B cell (primary cell): ENCODE measurements at regions not wholly inside any gene's neighbourhood (a gene's known extent, or its start where the extent isn't known, plus 50 kb on each side); places are given as distances from the start of the nearest gene placed in this dataset.

Experiments used
- ATAC-seq: fragments of 200-7000 bp; cut with Tn5 transposase; one replicate; pipeline ENCODE4 v1.10.0; 2021; ENCODE audit warnings: low read depth, mild to moderate bottlenecking, moderate number of reproducible peaks, moderate library complexity
- CTCF ChIA-PET: fragments of 350-600 bp; sonication (Branson Sonifier 250); formaldehyde crosslinking; loops from one replicate; lab custom pipeline; 2021; ENCODE audit warnings: antibody characterized with exemption, inconsistent platforms; lab: Charles Lee
- POLR2A ChIA-PET: fragments of 350-600 bp; sonication (Branson Sonifier 250); formaldehyde crosslinking; loops from one replicate; lab custom pipeline; 2021; ENCODE audit warnings: antibody characterized with exemption; lab: Charles Lee
- DNase-seq: peaks from one replicate; pipeline ENCODE4 v3.0.0; 2013
- H2AFZ ChIP-seq: 2 replicates; pipeline ENCODE4 v1.6.1; 2012; ENCODE audit warnings: mild to moderate bottlenecking, low read depth, low read length; ENCODE audit not compliant: insufficient read depth, poor library complexity, severe bottlenecking
- H3K27ac ChIP-seq, 2 donors: 1 replicate in 1 of 2; 2 replicates in 1 of 2; pipeline ENCODE4 v1.5.1; 2012 to 2013; ENCODE audit warnings: low read length in 2 of 2, mild to moderate bottlenecking in 2 of 2, moderate library complexity in 1 of 2
- H3K27me3 ChIP-seq, 4 experiments: fragments of 200-600 bp in 1 of 4; sonication (generic) in 1 of 4; replicated peaks in 1 of 4; 1 replicate in 2 of 4; 2 replicates in 2 of 4; pipeline versions ENCODE4 v1.6.1 to v1.7.0; 2013 to 2016; ENCODE audit warnings: low read length in 3 of 4, mild to moderate bottlenecking in 2 of 4, mixed read lengths in 1 of 4, moderate library complexity in 1 of 4; ENCODE audit not compliant: insufficient read depth in 4 of 4, control insufficient read depth in 3 of 4; ENCODE audit errors: control extremely low read depth in 1 of 4
- H3K36me3 ChIP-seq, 2 experiments: replicated peaks in 1 of 2; 1 replicate in 1 of 2; 2 replicates in 1 of 2; pipeline versions ENCODE4 v1.6.1 to v1.7.1; 2013; ENCODE audit warnings: low read length in 1 of 2; ENCODE audit not compliant: insufficient read depth in 2 of 2, control insufficient read depth in 1 of 2; ENCODE audit errors: control extremely low read depth in 1 of 2, extremely low read depth in 1 of 2
- H3K4me1 ChIP-seq, 2 donors: fragments of 200-600 bp in 1 of 2; sonication (generic) in 1 of 2; 1 replicate in 1 of 2; 2 replicates in 1 of 2; pipeline versions ENCODE4 v1.5.1 to v1.6.1; 2013 to 2017; ENCODE audit warnings: low read length in 2 of 2; ENCODE audit not compliant: control insufficient read depth in 2 of 2, insufficient read depth in 2 of 2
- H3K4me2 ChIP-seq: replicated peaks from 2 replicates; pipeline ENCODE3; 2012; ENCODE audit warnings: mild to moderate bottlenecking, low read depth, low read length; ENCODE audit not compliant: poor library complexity, severe bottlenecking
- H3K4me3 ChIP-seq, 5 experiments: fragments of 200-600 bp in 1 of 5; sonication (generic) in 1 of 5; 1 replicate in 3 of 5; 2 replicates in 2 of 5; pipeline versions ENCODE4 v1.5.1 to v1.7.0; 2011 to 2016; ENCODE audit warnings: low read length in 4 of 5, mild to moderate bottlenecking in 4 of 5, low read depth in 2 of 5, control low read depth in 1 of 5, moderate library complexity in 1 of 5; ENCODE audit not compliant: insufficient read depth in 1 of 5; ENCODE audit errors: control extremely low read depth in 1 of 5, extremely low read depth in 1 of 5
- H3K79me2 ChIP-seq: fragments of 200-600 bp; sonication (generic); one replicate; pipeline ENCODE4 v1.6.0; 2016; ENCODE audit warnings: low read length; ENCODE audit not compliant: control insufficient read depth, insufficient read depth
- H3K9ac ChIP-seq: fragments of 200-600 bp; sonication (generic); 2 replicates; pipeline ENCODE4 v1.6.1; 2017; ENCODE audit warnings: mild to moderate bottlenecking, low read length, moderate library complexity
- H3K9me3 ChIP-seq, 3 donors: one replicate each; pipeline versions ENCODE4 v1.6.1 to v1.7.1; 2013; ENCODE audit warnings: low read length in 2 of 3; ENCODE audit not compliant: control insufficient read depth in 2 of 3, insufficient read depth in 1 of 3; ENCODE audit errors: control extremely low read depth in 1 of 3
- H4K20me1 ChIP-seq: 2 replicates; pipeline ENCODE4 v1.6.0; 2012; ENCODE audit warnings: mild to moderate bottlenecking, low read length; ENCODE audit not compliant: insufficient read depth, control insufficient read depth, poor library complexity, severe bottlenecking
- H3K27ac Mint-ChIP-seq: one replicate; pipeline ENCODE4 v1.8.0; 2021; ENCODE audit warnings: mixed read lengths
- H3K27me3 Mint-ChIP-seq: one replicate; pipeline ENCODE4 v1.8.0; 2021; ENCODE audit warnings: mixed read lengths
- H3K4me1 Mint-ChIP-seq: one replicate; pipeline ENCODE4 v1.8.0; 2021; ENCODE audit warnings: mixed read lengths
- H3K4me3 Mint-ChIP-seq: one replicate; pipeline ENCODE4 v1.8.0; 2021; ENCODE audit warnings: mixed read lengths
- H3K9me3 Mint-ChIP-seq: one replicate; pipeline ENCODE4 v1.8.0; 2022; ENCODE audit warnings: mixed read lengths; ENCODE audit not compliant: insufficient read depth
- EZH2 ChIP-seq: IDR thresholded peaks from 2 replicates; pipeline ENCODE4 v1.6.1; 2012; ENCODE audit warnings: borderline replicate concordance, low read depth, mild to moderate bottlenecking, moderate library complexity, low read length; ENCODE audit not compliant: insufficient read depth, poor library complexity, severe bottlenecking
- WGBS: methylation state at CpG from one replicate; pipeline ENCODE4 v1.1.5; 2013; ENCODE audit warnings: missing lambda C conversion rate; ENCODE audit not compliant: insufficient coverage; 5-methylcytosine and 5-hydroxymethylcytosine counted together
- intact Hi-C: fragments of 100-400 bp; cut with micrococcal nuclease; formaldehyde crosslinking; loops from one replicate; pipeline ENCODE4 v1.10.0; 2022
- TF ChIP-seq, protein P1 (sequence below): fragments of 200-600 bp; IDR thresholded peaks from one replicate; pipeline ENCODE4 v1.8.0; 2022; ENCODE audit warnings: antibody characterized with exemption, mild to moderate bottlenecking

DNA sequence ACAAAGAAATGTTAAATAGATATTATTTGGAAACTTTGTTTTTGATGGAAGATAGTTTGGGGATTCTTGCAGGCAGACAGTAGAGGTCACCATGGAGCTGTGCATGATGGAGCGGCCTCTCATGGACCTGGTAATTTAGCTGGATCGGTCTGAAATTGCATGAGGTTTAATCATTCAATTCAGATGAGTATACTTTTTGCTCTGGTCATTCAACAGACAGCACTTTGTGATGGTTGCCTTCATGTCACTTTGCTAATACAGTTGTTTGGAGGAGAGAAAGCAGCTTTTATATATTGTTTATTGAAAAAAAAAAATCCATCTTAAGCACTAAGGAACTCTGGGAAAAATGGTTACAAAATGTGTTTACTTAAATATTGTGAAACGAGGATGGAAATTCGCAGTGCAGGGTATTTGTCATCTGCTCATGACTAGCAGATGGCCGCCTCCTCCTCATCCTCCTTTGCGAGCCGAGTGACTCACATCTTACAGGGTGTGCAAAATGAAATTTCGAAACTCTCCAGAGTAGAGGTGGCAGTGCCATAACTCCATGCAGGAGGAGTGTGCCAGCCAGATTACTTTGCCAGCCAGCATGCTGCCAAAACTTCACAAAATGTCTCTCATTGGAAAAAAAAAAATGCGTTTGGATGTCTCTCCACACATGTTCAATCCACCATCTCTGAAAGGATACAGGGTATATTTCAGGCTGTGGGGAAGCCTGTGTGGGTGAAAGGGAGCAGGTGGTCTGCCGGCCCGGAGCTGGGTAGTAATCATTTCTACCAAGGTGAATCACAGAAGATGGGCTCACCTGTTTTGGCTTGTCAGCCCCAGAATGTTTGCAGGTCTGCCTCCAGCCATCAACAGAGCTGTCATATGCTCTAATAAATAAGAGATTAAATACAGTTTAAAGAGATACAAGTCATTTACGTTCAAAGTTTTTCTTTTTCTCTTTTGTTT, 314.9 kb upstream of the DIPK2B start:
- no peak overlapping the region for H3K9ac ChIP-seq
- no peaks in the 10 kb centered on the region for H3K36me3 ChIP-seq
- no peak overlapping the region for H3K27ac ChIP-seq
- H3K9me3 ChIP-seq, result no peaks in the 10 kb centered on the region
- ChIA-PET POLR2A (no interaction called here), CTCF (interaction anchor here (0.7 to 2.7 kb wide), 13 partner anchors 10 to 1957 kb away, joined by 3 to 23 read pairs (median 4); no protein-coding TSS in a partner anchor)
- peaks cover 2% of the 10 kb centered on the region for H3K4me1 Mint-ChIP-seq
- H3K4me3 ChIP-seq, result no peak overlapping the region
- H3K4me3 Mint-ChIP-seq, result no peak overlapping the region
- peak; percentile 43 for DNase-seq
- no peaks in the 10 kb centered on the region for H3K27me3 ChIP-seq
- intact Hi-C loops, result loop anchor here (1.0 kb wide), 2 partner anchors 328 to 334 kb away; no protein-coding TSS in a partner anchor
- no peak for ATAC-seq
- no peaks in the 10 kb centered on the region for H3K9me3 Mint-ChIP-seq
- no peak overlapping the region for H3K27ac Mint-ChIP-seq
- no peak overlapping the region for H2AFZ ChIP-seq
- H3K4me2 ChIP-seq, result no peak overlapping the region
- no peak for TF ChIP-seq EZH2
- TF ChIP-seq, protein P1, sequence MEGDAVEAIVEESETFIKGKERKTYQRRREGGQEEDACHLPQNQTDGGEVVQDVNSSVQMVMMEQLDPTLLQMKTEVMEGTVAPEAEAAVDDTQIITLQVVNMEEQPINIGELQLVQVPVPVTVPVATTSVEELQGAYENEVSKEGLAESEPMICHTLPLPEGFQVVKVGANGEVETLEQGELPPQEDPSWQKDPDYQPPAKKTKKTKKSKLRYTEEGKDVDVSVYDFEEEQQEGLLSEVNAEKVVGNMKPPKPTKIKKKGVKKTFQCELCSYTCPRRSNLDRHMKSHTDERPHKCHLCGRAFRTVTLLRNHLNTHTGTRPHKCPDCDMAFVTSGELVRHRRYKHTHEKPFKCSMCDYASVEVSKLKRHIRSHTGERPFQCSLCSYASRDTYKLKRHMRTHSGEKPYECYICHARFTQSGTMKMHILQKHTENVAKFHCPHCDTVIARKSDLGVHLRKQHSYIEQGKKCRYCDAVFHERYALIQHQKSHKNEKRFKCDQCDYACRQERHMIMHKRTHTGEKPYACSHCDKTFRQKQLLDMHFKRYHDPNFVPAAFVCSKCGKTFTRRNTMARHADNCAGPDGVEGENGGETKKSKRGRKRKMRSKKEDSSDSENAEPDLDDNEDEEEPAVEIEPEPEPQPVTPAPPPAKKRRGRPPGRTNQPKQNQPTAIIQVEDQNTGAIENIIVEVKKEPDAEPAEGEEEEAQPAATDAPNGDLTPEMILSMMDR, result peak; percentile 64
- no peaks in the 10 kb centered on the region for H3K79me2 ChIP-seq
- WGBS, result 100% methylated on average over 1 of the region's 12 CpGs
- H3K4me1 ChIP-seq, result no peaks in the 10 kb centered on the region
- no peaks in the 10 kb centered on the region for H4K20me1 ChIP-seq
- peaks cover 3% of the 10 kb centered on the region for H3K27me3 Mint-ChIP-seq

DNA sequence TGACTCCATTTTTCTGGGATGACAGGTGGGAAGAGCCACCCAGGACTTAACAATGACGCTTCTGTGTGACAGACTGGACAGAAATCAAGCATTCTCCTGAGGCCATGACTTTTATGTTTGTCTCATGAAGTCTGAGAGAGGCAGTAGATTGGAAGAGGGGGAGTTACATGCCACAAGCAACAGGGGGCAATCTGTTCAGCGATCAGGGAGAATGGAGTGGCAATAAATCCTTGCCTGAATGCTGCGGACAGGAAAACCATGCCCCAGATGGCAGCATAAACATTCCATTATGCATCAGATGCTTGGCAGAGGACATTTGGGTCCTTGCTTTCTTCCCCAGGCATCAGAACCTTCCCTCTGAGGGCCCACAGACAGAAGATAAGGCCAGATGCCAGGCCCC, 312.4 kb upstream of the DIPK2B start:
- Histone ChIP-seq H4K20me1 (no peaks in the 10 kb centered on the region), H3K79me2 (no peaks in the 10 kb centered on the region), H3K4me3 (no peak overlapping the region), H3K9me3 (no peaks in the 10 kb centered on the region), H3K27me3 (no peaks in the 10 kb centered on the region), H3K27ac (no peak overlapping the region), H3K36me3 (no peaks in the 10 kb centered on the region), H3K4me2 (no peak overlapping the region), H3K4me1 (no peaks in the 10 kb centered on the region), H2AFZ (no peak overlapping the region), H3K9ac (no peak overlapping the region)
- TF ChIP-seq EZH2, result no peak
- TF ChIP-seq, protein P1, result no peak
- CTCF ChIA-PET, result interaction anchor here (1.1 to 1.7 kb wide), 2 partner anchors 330 to 896 kb away, joined by 5 to 6 read pairs; no protein-coding TSS in a partner anchor
- POLR2A ChIA-PET, result no interaction called here
- H3K4me1 Mint-ChIP-seq, result peaks cover 2% of the 10 kb centered on the region
- no peaks in the 10 kb centered on the region for H3K9me3 Mint-ChIP-seq
- ATAC-seq, result no peak
- intact Hi-C loops, result no loop called here
- H3K27ac Mint-ChIP-seq, result no peak overlapping the region
- no CpG with 5 or more reads among the region's 3 CpGs for WGBS
- peaks cover 3% of the 10 kb centered on the region for H3K27me3 Mint-ChIP-seq
- H3K4me3 Mint-ChIP-seq, result no peak overlapping the region
- no peak for DNase-seq
